Endothelial cell of umbilical vein (primary cell): ENCODE measurements at regions not wholly inside any gene's neighbourhood (a gene's known extent, or its start where the extent isn't known, plus 50 kb on each side); places are given as distances from the start of the nearest gene placed in this dataset.

Source experiments
- CTCF ChIP-seq, 2 donors: IDR thresholded peaks; 1 replicate in 1 of 2; 2 replicates in 1 of 2; pipeline ENCODE4 v1.5.1; 2011; ENCODE audit warnings: low read length in 2 of 2, mild to moderate bottlenecking in 2 of 2, moderate library complexity in 2 of 2, control low read depth in 1 of 2, inconsistent platforms in 1 of 2, low read depth in 1 of 2; ENCODE audit not compliant: insufficient read depth in 1 of 2; ENCODE audit errors: extremely low read depth in 1 of 2
- EZH2 ChIP-seq: IDR thresholded peaks from 2 replicates; pipeline ENCODE4 v1.6.1; 2012; ENCODE audit warnings: borderline replicate concordance, low read depth, mild to moderate bottlenecking, moderate library complexity, low read length, inconsistent platforms; ENCODE audit not compliant: severe bottlenecking
- POLR2A ChIP-seq: IDR thresholded peaks from 2 replicates; pipeline ENCODE4 v1.6.1; 2012; ENCODE audit warnings: low read depth, mild to moderate bottlenecking, control low read depth, low read length
- POLR2AphosphoS5 ChIP-seq: IDR thresholded peaks from 2 replicates; pipeline ENCODE4 v1.6.1; 2012; ENCODE audit warnings: low read depth, mild to moderate bottlenecking, control low read depth, low read length, moderate library complexity; ENCODE audit not compliant: insufficient read depth

- TF ChIP-seq POLR2A, result no peak
- no peak for TF ChIP-seq CTCF (IDR thresholded peaks at IDR 0.05; ENCODE audit: extremely low read depth in 1 of 2, insufficient read depth in 1 of 2, low read depth in 1 of 2, low read length in 2 of 2)
- no peak for TF ChIP-seq POLR2AphosphoS5
- no peak for TF ChIP-seq EZH2
Observed at GRCh38 chr15:87645723-87646122, 610.8 kb downstream of the NTRK3 start.
